K562 (cell line): ENCODE measurements at regions not wholly inside any gene's neighbourhood (a gene's known extent, or its start where the extent isn't known, plus 50 kb on each side); places are given as distances from the start of the nearest gene placed in this dataset.

Experiments
- ETV5 ChIP-seq: sonication (generic); formaldehyde crosslinking; IDR thresholded peaks from 2 replicates; pipeline ENCODE4 v1.4.0; 2020; ENCODE audit warnings: low read depth, mild to moderate bottlenecking, missing genetic modification reagents
- HNRNPH1 ChIP-seq: fragments of 200-400 bp; formaldehyde crosslinking; optimal IDR thresholded peaks from 2 replicates; pipeline ENCODE3; 2017; ENCODE audit warnings: low read depth, mild to moderate bottlenecking, low read length, moderate library complexity
- PHF21A ChIP-seq: fragments of 450-650 bp; IDR thresholded peaks from 2 replicates; pipeline ENCODE4 v1.6.1; 2017; ENCODE audit warnings: low read depth, borderline replicate concordance
- PTBP1 ChIP-seq: fragments of 200-400 bp; formaldehyde crosslinking; IDR thresholded peaks from 2 replicates; pipeline ENCODE4 v1.6.1; 2017; ENCODE audit warnings: low read depth, low read length
- SMARCC2 ChIP-seq: fragments of 450-650 bp; IDR thresholded peaks from 2 replicates; pipeline ENCODE4 v1.6.1; 2017; ENCODE audit warnings: antibody characterized with exemption, moderate library complexity, mild to moderate bottlenecking, low read depth
- TF ChIP-seq, protein P1 (sequence below), 2 experiments: fragments of 450-650 bp in 1 of 2; sonication (generic) in 1 of 2; formaldehyde crosslinking in 1 of 2; IDR thresholded peaks; 2 replicates each; pipeline versions ENCODE4 v1.7.1 to v1.9.0; 2016 to 2022; ENCODE audit warnings: inconsistent platforms in 1 of 2, mild to moderate bottlenecking in 1 of 2, missing genetic modification reagents in 1 of 2
- TF ChIP-seq, protein P2 (sequence below): sonication (generic); formaldehyde crosslinking; IDR thresholded peaks from 2 replicates; pipeline ENCODE4 v1.8.0; 2022; ENCODE audit warnings: mild to moderate bottlenecking, missing genetic modification reagents
- TF ChIP-seq, protein P3 (sequence below): IDR thresholded peaks from 3 replicates; pipeline ENCODE4 v1.6.1; 2011; ENCODE audit warnings: borderline replicate concordance, mild to moderate bottlenecking; ENCODE audit not compliant: insufficient read length, insufficient read depth
- TF ChIP-seq, protein P4 (sequence below): fragments of 450-650 bp; IDR thresholded peaks from 2 replicates; pipeline ENCODE4 v1.6.1; 2016; ENCODE audit warnings: borderline replicate concordance
- TF ChIP-seq, protein P5 (sequence below): fragments of 450-650 bp; formaldehyde crosslinking; IDR thresholded peaks from 2 replicates; pipeline ENCODE4 v1.4.0; 2022; ENCODE audit warnings: mild to moderate bottlenecking, moderate library complexity
- TF ChIP-seq, protein P6 (sequence below): fragments of 250-450 bp; sonication (Bioruptor Pico); IDR thresholded peaks from 2 replicates; pipeline ENCODE4 v1.4.0; 2020

DNA sequence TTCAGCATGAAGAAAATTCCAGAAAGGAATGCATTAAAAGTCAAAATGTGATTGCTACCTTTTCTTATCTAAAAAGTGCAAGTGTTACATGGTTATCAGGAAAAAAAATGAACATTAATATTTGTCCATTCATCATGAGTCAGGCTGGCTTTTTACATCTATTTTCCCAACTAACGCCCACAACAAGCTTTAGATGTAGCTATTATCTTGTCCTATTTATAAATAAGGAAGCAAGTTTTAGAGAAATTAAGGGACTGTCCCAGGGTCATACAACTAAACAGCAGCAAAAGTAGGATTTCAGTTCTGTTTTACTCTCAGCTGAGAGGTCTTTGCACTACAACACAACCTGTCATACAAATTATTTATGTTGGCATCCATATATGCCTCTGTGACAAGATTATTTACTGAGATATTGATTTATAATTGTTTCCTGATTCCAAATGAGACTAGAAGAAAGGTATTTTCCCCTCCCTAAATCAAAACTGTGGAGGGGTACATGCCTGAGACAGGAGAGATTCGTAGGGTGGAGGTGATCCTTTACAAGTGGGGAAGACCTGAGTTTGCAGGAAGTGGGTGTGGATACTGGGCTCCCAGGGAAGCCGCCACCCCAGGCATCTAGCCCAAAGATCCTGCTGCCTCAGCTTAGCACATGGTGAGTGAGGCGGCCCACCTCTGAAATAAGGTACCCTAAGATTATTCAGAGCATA, 57.2 kb upstream of the ARID5B start (continued):
- TF ChIP-seq, protein P1, sequence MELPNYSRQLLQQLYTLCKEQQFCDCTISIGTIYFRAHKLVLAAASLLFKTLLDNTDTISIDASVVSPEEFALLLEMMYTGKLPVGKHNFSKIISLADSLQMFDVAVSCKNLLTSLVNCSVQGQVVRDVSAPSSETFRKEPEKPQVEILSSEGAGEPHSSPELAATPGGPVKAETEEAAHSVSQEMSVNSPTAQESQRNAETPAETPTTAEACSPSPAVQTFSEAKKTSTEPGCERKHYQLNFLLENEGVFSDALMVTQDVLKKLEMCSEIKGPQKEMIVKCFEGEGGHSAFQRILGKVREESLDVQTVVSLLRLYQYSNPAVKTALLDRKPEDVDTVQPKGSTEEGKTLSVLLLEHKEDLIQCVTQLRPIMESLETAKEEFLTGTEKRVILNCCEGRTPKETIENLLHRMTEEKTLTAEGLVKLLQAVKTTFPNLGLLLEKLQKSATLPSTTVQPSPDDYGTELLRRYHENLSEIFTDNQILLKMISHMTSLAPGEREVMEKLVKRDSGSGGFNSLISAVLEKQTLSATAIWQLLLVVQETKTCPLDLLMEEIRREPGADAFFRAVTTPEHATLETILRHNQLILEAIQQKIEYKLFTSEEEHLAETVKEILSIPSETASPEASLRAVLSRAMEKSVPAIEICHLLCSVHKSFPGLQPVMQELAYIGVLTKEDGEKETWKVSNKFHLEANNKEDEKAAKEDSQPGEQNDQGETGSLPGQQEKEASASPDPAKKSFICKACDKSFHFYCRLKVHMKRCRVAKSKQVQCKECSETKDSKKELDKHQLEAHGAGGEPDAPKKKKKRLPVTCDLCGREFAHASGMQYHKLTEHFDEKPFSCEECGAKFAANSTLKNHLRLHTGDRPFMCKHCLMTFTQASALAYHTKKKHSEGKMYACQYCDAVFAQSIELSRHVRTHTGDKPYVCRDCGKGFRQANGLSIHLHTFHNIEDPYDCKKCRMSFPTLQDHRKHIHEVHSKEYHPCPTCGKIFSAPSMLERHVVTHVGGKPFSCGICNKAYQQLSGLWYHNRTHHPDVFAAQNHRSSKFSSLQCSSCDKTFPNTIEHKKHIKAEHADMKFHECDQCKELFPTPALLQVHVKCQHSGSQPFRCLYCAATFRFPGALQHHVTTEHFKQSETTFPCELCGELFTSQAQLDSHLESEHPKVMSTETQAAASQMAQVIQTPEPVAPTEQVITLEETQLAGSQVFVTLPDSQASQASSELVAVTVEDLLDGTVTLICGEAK (IDR thresholded peaks at IDR 0.05), result no peak
- TF ChIP-seq, protein P1 (CRISPR knock-in tag; IDR thresholded peaks at IDR 0.05), result no peak
- TF ChIP-seq HNRNPH1 (no peak), ETV5 (CRISPR knock-in tag) (no peak), SMARCC2 (peak; percentile 54; the same call in 1 of the 2 replicates), PTBP1 (no peak), PHF21A (no peak)
- TF ChIP-seq, protein P2, sequence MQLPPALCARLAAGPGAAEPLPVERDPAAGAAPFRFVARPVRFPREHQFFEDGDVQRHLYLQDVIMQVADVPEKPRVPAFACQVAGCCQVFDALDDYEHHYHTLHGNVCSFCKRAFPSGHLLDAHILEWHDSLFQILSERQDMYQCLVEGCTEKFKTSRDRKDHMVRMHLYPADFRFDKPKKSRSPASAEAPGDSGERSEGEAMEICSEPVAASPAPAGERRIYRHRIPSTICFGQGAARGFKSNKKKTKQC, result no peak
- TF ChIP-seq, protein P3, sequence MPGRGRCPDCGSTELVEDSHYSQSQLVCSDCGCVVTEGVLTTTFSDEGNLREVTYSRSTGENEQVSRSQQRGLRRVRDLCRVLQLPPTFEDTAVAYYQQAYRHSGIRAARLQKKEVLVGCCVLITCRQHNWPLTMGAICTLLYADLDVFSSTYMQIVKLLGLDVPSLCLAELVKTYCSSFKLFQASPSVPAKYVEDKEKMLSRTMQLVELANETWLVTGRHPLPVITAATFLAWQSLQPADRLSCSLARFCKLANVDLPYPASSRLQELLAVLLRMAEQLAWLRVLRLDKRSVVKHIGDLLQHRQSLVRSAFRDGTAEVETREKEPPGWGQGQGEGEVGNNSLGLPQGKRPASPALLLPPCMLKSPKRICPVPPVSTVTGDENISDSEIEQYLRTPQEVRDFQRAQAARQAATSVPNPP, result no peak
- TF ChIP-seq, protein P4, sequence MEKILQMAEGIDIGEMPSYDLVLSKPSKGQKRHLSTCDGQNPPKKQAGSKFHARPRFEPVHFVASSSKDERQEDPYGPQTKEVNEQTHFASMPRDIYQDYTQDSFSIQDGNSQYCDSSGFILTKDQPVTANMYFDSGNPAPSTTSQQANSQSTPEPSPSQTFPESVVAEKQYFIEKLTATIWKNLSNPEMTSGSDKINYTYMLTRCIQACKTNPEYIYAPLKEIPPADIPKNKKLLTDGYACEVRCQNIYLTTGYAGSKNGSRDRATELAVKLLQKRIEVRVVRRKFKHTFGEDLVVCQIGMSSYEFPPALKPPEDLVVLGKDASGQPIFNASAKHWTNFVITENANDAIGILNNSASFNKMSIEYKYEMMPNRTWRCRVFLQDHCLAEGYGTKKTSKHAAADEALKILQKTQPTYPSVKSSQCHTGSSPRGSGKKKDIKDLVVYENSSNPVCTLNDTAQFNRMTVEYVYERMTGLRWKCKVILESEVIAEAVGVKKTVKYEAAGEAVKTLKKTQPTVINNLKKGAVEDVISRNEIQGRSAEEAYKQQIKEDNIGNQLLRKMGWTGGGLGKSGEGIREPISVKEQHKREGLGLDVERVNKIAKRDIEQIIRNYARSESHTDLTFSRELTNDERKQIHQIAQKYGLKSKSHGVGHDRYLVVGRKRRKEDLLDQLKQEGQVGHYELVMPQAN, result no peak
- TF ChIP-seq, protein P5, sequence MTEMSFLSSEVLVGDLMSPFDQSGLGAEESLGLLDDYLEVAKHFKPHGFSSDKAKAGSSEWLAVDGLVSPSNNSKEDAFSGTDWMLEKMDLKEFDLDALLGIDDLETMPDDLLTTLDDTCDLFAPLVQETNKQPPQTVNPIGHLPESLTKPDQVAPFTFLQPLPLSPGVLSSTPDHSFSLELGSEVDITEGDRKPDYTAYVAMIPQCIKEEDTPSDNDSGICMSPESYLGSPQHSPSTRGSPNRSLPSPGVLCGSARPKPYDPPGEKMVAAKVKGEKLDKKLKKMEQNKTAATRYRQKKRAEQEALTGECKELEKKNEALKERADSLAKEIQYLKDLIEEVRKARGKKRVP (CRISPR knock-in tag), result no peak
- TF ChIP-seq, protein P6, sequence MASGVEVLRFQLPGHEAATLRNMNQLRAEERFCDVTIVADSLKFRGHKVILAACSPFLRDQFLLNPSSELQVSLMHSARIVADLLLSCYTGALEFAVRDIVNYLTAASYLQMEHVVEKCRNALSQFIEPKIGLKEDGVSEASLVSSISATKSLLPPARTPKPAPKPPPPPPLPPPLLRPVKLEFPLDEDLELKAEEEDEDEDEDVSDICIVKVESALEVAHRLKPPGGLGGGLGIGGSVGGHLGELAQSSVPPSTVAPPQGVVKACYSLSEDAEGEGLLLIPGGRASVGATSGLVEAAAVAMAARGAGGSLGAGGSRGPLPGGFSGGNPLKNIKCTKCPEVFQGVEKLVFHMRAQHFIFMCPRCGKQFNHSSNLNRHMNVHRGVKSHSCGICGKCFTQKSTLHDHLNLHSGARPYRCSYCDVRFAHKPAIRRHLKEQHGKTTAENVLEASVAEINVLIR (CRISPR knock-in tag), result no peak
